DOHH2 (cell line): ENCODE measurements at regions not wholly inside any gene's neighbourhood (a gene's known extent, or its start where the extent isn't known, plus 50 kb on each side); places are given as distances from the start of the nearest gene placed in this dataset.

Experiments used
- H3F3A ChIP-seq: fragments of 200-600 bp; sonication (generic), shearing (Covaris generic); 2 replicates; pipeline ENCODE4 v1.6.0; 2016; ENCODE audit warnings: antibody characterized with exemption, mild to moderate bottlenecking; ENCODE audit not compliant: control insufficient read depth, insufficient read depth
- H3K27ac ChIP-seq: fragments of 200-600 bp; sonication (generic); 2 replicates; pipeline ENCODE4 v1.5.1; 2014; ENCODE audit warnings: low read depth, mild to moderate bottlenecking, low read length, moderate library complexity
- H3K27me3 ChIP-seq: fragments of 200-600 bp; sonication (generic); 2 replicates; pipeline ENCODE4 v1.6.1; 2014; ENCODE audit warnings: mild to moderate bottlenecking, low read length, mixed read lengths; ENCODE audit not compliant: control insufficient read depth
- H3K36me3 ChIP-seq: fragments of 200-600 bp; sonication (generic); 2 replicates; pipeline ENCODE4 v1.6.1; 2014; ENCODE audit warnings: mild to moderate bottlenecking, low read length, moderate library complexity, mixed read lengths; ENCODE audit not compliant: control insufficient read depth
- H3K4me1 ChIP-seq: fragments of 200-600 bp; sonication (generic); 2 replicates; pipeline ENCODE4 v1.6.1; 2014; ENCODE audit warnings: mild to moderate bottlenecking, low read length, mixed read lengths; ENCODE audit not compliant: control insufficient read depth
- H3K4me2 ChIP-seq: fragments of 200-600 bp; sonication (generic); 2 replicates; pipeline ENCODE4 v1.6.0; 2014; ENCODE audit warnings: mild to moderate bottlenecking, low read length, moderate library complexity
- H3K4me3 ChIP-seq: fragments of 200-600 bp; sonication (generic); 2 replicates; pipeline ENCODE4 v1.5.1; 2014; ENCODE audit warnings: mild to moderate bottlenecking, low read length, mixed read lengths
- H3K79me2 ChIP-seq: fragments of 200-600 bp; sonication (generic); 2 replicates; pipeline ENCODE4 v1.6.1; 2014; ENCODE audit warnings: mild to moderate bottlenecking, low read length, mixed read lengths; ENCODE audit not compliant: control insufficient read depth
- H3K9me2 ChIP-seq: fragments of 200-600 bp; sonication (generic); replicated peaks from 2 replicates; pipeline ENCODE4 v1.6.1; 2014; ENCODE audit warnings: mild to moderate bottlenecking, low read length, mixed read lengths; ENCODE audit not compliant: control insufficient read depth
- H3K9me3 ChIP-seq: fragments of 200-600 bp; sonication (generic); 2 replicates; pipeline ENCODE4 v1.6.1; 2014; ENCODE audit warnings: antibody characterized with exemption, low read length, mixed read lengths; ENCODE audit not compliant: control insufficient read depth, insufficient read depth
- H4K20me1 ChIP-seq: fragments of 200-600 bp; sonication (generic); 2 replicates; pipeline ENCODE4 v1.6.0; 2014; ENCODE audit warnings: low read depth, mild to moderate bottlenecking, antibody characterized with exemption, low read length, moderate library complexity; ENCODE audit not compliant: control insufficient read depth, insufficient read depth
- CTCF ChIP-seq: fragments of 200-600 bp; sonication (generic); IDR thresholded peaks from one replicate; pipeline ENCODE4 v1.5.1; 2014; ENCODE audit warnings: antibody characterized with exemption, mild to moderate bottlenecking, low read depth, low read length; ENCODE audit not compliant: poor library complexity, severe bottlenecking
- EZH2phosphoT487 ChIP-seq: fragments of 200-600 bp; sonication (generic); IDR thresholded peaks from 2 replicates; pipeline ENCODE4 v1.6.1; 2017; ENCODE audit warnings: borderline replicate concordance, mild to moderate bottlenecking, antibody characterized with exemption, low read length, moderate library complexity, mixed read lengths

GRCh38 chr12:91240386-91241095 lies 57.9 kb upstream of the DCN start:
- H3F3A ChIP-seq: no peaks in the 10 kb centered on the region
- H3K9me3 ChIP-seq: no peaks in the 10 kb centered on the region
- H3K9me2 ChIP-seq: no peaks in the 10 kb centered on the region
- TF ChIP-seq CTCF (no peak), EZH2phosphoT487 (no peak)
- H3K79me2 ChIP-seq: no peaks in the 10 kb centered on the region
- no peak overlapping the region for H3K4me2 ChIP-seq
- H3K4me1 ChIP-seq: no peaks in the 10 kb centered on the region
- H3K36me3 ChIP-seq: no peaks in the 10 kb centered on the region
- H3K27me3 ChIP-seq: no peaks in the 10 kb centered on the region
- H3K4me3 ChIP-seq: no peak overlapping the region
- no peak overlapping the region for H3K27ac ChIP-seq
- no peaks in the 10 kb centered on the region for H4K20me1 ChIP-seq

- Histone ChIP-seq H3F3A (no peaks in the 10 kb centered on the region), H3K4me2 (no peak overlapping the region), H3K4me1 (no peaks in the 10 kb centered on the region), H3K4me3 (no peak overlapping the region), H4K20me1 (no peaks in the 10 kb centered on the region), H3K79me2 (no peaks in the 10 kb centered on the region), H3K9me2 (no peaks in the 10 kb centered on the region), H3K27me3 (no peaks in the 10 kb centered on the region), H3K9me3 (no peaks in the 10 kb centered on the region), H3K36me3 (no peaks in the 10 kb centered on the region), H3K27ac (no peak overlapping the region)
- no peak for TF ChIP-seq EZH2phosphoT487
- no peak for TF ChIP-seq CTCF
These were observed 56.9 kb upstream of the DCN start for GRCh38 chr12:91239481-91239880.
